Ascending aorta (tissue), 2 donors: ENCODE measurements at regions not wholly inside any gene's neighbourhood (a gene's known extent, or its start where the extent isn't known, plus 50 kb on each side); places are given as distances from the start of the nearest gene placed in this dataset.

Source experiments
- DNase-seq, 2 donors: peaks; one replicate each; pipeline ENCODE4 v3.0.0-alpha.2; 2019; ENCODE audit warnings: low spot score in 2 of 2
- H3K27ac ChIP-seq, 2 donors: fragments of 200-600 bp; sonication (generic); one replicate each; pipeline ENCODE4 v1.5.1; 2016 to 2017; ENCODE audit warnings: mild to moderate bottlenecking in 1 of 2
- H3K27me3 ChIP-seq: fragments of 200-600 bp; sonication (generic); one replicate; pipeline ENCODE4 v1.5.1; 2017
- H3K36me3 ChIP-seq, 2 donors: fragments of 200-600 bp; sonication (generic); one replicate each; pipeline ENCODE4 v1.5.1; 2016
- H3K4me1 ChIP-seq, 2 donors: fragments of 200-600 bp; sonication (generic); one replicate each; pipeline ENCODE4 v1.5.1; 2016 to 2017; ENCODE audit warnings: mild to moderate bottlenecking in 1 of 2
- H3K4me3 ChIP-seq, 2 donors: fragments of 200-600 bp; sonication (generic); one replicate each; pipeline ENCODE4 v1.5.1; 2016 to 2017; ENCODE audit warnings: mild to moderate bottlenecking in 1 of 2
- H3K9me3 ChIP-seq, 2 donors: fragments of 200-600 bp; sonication (generic); one replicate each; pipeline ENCODE4 v1.5.1; 2016
- intact Hi-C: fragments of 100-400 bp; cut with DNase I; formaldehyde crosslinking; loops from one replicate; pipeline ENCODE4 v1.15.1; 2023
- TF ChIP-seq, protein P1 (sequence below), 3 experiments: fragments of 200-600 bp in 2 of 3; fragments of 450-650 bp in 1 of 3; sonication (generic) in 2 of 3; IDR thresholded peaks; one replicate each; pipeline ENCODE4 v1.5.1; 2016 to 2019; ENCODE audit warnings: antibody characterized with exemption in 3 of 3, mild to moderate bottlenecking in 1 of 3, moderate library complexity in 1 of 3

- Histone ChIP-seq H3K36me3 (no peaks in the 10 kb centered on the region), H3K27me3 (no peaks in the 10 kb centered on the region), H3K4me1 (no peaks in the 10 kb centered on the region), H3K27ac (no peak overlapping the region), H3K9me3 (no peaks in the 10 kb centered on the region), H3K4me3 (no peak overlapping the region)
- TF ChIP-seq, protein P1, sequence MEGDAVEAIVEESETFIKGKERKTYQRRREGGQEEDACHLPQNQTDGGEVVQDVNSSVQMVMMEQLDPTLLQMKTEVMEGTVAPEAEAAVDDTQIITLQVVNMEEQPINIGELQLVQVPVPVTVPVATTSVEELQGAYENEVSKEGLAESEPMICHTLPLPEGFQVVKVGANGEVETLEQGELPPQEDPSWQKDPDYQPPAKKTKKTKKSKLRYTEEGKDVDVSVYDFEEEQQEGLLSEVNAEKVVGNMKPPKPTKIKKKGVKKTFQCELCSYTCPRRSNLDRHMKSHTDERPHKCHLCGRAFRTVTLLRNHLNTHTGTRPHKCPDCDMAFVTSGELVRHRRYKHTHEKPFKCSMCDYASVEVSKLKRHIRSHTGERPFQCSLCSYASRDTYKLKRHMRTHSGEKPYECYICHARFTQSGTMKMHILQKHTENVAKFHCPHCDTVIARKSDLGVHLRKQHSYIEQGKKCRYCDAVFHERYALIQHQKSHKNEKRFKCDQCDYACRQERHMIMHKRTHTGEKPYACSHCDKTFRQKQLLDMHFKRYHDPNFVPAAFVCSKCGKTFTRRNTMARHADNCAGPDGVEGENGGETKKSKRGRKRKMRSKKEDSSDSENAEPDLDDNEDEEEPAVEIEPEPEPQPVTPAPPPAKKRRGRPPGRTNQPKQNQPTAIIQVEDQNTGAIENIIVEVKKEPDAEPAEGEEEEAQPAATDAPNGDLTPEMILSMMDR (IDR thresholded peaks at IDR 0.05) = no peak
- intact Hi-C loops = no loop called here
- DNase-seq = no peak
Observed at GRCh38 chr9:118419676-118420075, 715.5 kb downstream of the TLR4 start.

DNA sequence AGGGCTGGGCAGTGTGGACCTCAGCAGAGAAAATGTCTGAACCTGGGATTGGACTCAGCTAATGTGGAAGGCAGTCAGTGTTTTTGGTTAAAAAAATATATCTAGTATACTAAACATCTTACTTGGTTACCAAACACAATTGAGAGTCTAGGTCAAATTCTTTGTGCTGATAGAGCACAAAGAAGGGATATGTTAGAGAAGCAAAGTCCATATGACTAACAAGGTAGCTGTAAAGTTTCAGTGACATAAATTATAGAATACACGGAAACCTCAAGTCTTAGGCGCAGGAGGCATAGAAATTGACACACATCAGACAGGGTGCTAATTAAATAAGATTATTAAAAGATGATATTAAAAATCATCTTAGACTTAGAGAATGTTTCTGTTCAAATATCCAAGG is 718.3 kb downstream of the TLR4 start:
- no peaks in the 10 kb centered on the region for H3K9me3 ChIP-seq
- intact Hi-C loops = no loop called here
- no peak overlapping the region for H3K4me3 ChIP-seq
- TF ChIP-seq, protein P1 (IDR thresholded peaks at IDR 0.05) = no peak
- H3K27ac ChIP-seq = no peak overlapping the region
- H3K36me3 ChIP-seq = no peaks in the 10 kb centered on the region
- no peaks in the 10 kb centered on the region for H3K27me3 ChIP-seq
- no peaks in the 10 kb centered on the region for H3K4me1 ChIP-seq
- DNase-seq = no peak

DNA sequence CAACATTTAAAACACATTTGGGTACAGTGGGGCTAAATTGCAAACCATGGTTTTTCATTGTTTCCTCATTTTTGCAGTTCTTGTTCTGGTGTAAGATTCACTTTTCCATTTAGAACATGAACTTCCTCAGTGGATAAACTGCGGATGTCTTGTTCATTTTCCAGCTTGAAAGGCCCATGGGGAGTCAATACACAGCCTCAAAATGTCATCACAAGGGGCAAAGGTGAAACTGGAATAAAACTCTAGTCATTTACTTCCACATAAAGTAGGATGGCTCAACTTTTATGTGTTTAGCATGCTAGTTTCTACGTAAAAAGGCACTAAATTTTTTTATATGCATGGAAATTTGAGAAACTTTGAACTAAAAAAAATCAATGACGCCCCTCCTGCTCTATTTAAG is 718.8 kb downstream of the TLR4 start:
- TF ChIP-seq, protein P1 (IDR thresholded peaks at IDR 0.05) = no peak
- Histone ChIP-seq H3K36me3 (no peaks in the 10 kb centered on the region), H3K27ac (no peak overlapping the region), H3K4me1 (no peaks in the 10 kb centered on the region), H3K9me3 (no peaks in the 10 kb centered on the region), H3K27me3 (no peaks in the 10 kb centered on the region), H3K4me3 (no peak overlapping the region)
- no peak for DNase-seq
- intact Hi-C loops = no loop called here

DNA sequence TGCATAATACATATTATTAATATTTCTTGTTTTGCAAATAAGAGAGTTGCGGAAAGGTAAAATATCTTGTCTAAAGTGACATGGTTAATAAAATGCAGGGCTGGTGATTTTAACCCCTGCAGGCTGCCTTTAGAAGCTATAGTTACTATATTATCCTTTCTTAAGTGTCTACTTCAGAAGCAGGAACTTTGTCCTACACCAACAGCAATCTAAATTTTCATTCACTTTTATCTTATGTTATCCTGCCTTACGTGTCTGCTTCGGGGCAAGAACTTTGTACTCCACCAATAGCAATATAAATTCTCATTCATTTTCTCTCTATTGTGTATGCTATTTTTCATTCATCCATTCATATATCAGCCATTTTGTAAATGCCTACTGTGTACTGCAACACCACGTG is 719.5 kb downstream of the TLR4 start:
- Histone ChIP-seq H3K4me3 (no peak overlapping the region), H3K9me3 (no peaks in the 10 kb centered on the region), H3K36me3 (no peaks in the 10 kb centered on the region), H3K27ac (no peak overlapping the region), H3K27me3 (no peaks in the 10 kb centered on the region), H3K4me1 (no peaks in the 10 kb centered on the region)
- no peak for DNase-seq
- intact Hi-C loops = no loop called here
- TF ChIP-seq, protein P1 (IDR thresholded peaks at IDR 0.05) = no peak

- no peaks in the 10 kb centered on the region for H3K27me3 ChIP-seq
- H3K36me3 ChIP-seq = no peaks in the 10 kb centered on the region
- H3K4me1 ChIP-seq = no peaks in the 10 kb centered on the region
- no peaks in the 10 kb centered on the region for H3K9me3 ChIP-seq
- H3K27ac ChIP-seq = no peak overlapping the region
- TF ChIP-seq, protein P1 (IDR thresholded peaks at IDR 0.05) = no peak
- intact Hi-C loops = no loop called here
- DNase-seq = no peak
- H3K4me3 ChIP-seq = no peak overlapping the region
Observed at GRCh38 chr9:118426772-118427171, 722.6 kb downstream of the TLR4 start.

DNA sequence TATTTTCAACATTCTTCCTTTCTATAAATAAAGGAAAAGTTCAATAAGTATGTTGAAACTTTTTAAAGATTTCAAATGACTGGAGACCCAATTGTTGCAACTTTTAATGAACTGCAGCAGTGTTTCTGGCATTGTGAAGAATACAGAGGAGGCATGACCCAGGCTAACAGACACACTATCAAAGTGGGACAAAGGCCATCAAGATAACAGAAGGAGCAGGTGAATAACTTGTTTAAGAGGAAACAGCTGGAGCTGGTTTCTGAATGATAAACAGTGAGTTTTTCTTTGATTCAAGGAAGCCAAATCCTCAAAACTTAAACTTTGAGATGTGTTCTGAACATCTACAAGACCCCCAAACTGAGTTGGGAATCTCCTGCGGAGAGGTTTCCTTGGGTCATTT is 734.6 kb downstream of the TLR4 start:
- H3K4me1 ChIP-seq = no peaks in the 10 kb centered on the region
- TF ChIP-seq, protein P1 (IDR thresholded peaks at IDR 0.05) = no peak
- H3K36me3 ChIP-seq = no peaks in the 10 kb centered on the region
- H3K27ac ChIP-seq = no peak overlapping the region
- intact Hi-C loops = no loop called here
- DNase-seq = no peak
- H3K4me3 ChIP-seq = no peak overlapping the region
- H3K27me3 ChIP-seq = no peaks in the 10 kb centered on the region
- H3K9me3 ChIP-seq = no peaks in the 10 kb centered on the region
